NCI-H2227 (cell line): ENCODE measurements at regions not wholly inside any gene's neighbourhood (a gene's known extent, or its start where the extent isn't known, plus 50 kb on each side); places are given as distances from the start of the nearest gene placed in this dataset.
"Not testable (repeated sequence)": the region's sequence is repeated elsewhere in the genome, so short reads cannot be mapped to it uniquely, and the experiment has no call there.

ENCODE experiments used
- DNase-seq: peaks from one replicate; lab custom pipeline; 2025; ENCODE audit not compliant: unreplicated experiment; lab: John Stamatoyannopoulos, UW

- DNase-seq: no peak
Observed at GRCh38 chrX:54615109-54615508, 85.1 kb downstream of the GNL3L start.

GRCh38 chrX:54633641-54634040 is 103.6 kb downstream of the GNL3L start:
- no peak for DNase-seq

GRCh38 chrX:54639018-54639345 is 109.0 kb downstream of the GNL3L start:
- DNase-seq: no peak

GRCh38 chrX:54639346-54640102 is 109.5 kb downstream of the GNL3L start:
- peak; percentile 97 for DNase-seq

- no peak for DNase-seq
Observed at GRCh38 chrX:54640103-54640690, 110.2 kb downstream of the GNL3L start.

- no peak for DNase-seq
Observed at GRCh38 chrX:54640736-54641135, 110.7 kb downstream of the GNL3L start.

GRCh38 chrX:54641530-54641929 is 111.5 kb downstream of the GNL3L start:
- no peak for DNase-seq

GRCh38 chrX:54647607-54648006 is 117.6 kb downstream of the GNL3L start:
- DNase-seq: not testable (repeated sequence)

- DNase-seq: no peak
Observed at GRCh38 chrX:54659547-54659946, 129.5 kb downstream of the GNL3L start.

- DNase-seq: no peak
Observed at GRCh38 chrX:54675762-54676161, 122.3 kb downstream of the ITIH6 start.

GRCh38 chrX:54695231-54695630 is 102.8 kb downstream of the ITIH6 start:
- no peak for DNase-seq

GRCh38 chrX:54695816-54696487 is 102.1 kb downstream of the ITIH6 start:
- DNase-seq: no peak
